HCT116 (cell line): ENCODE measurements at regions not wholly inside any gene's neighbourhood (a gene's known extent, or its start where the extent isn't known, plus 50 kb on each side); places are given as distances from the start of the nearest gene placed in this dataset.

ENCODE experiments used
- ATAC-seq: fragments of 200-7000 bp; cut with Tn5 transposase; 2 replicates; pipeline ENCODE4 v1.9.1; 2020; ENCODE audit warnings: mild to moderate bottlenecking, moderate library complexity
- BruUV-seq: library from RNA; stranded (reverse); fragments of 400-500 nt; replicated peaks from 2 replicates; lab custom pipeline; 2021; lab: Mats Ljungman, UMichigan
- CTCF ChIA-PET: fragments of 300-600 bp; sonication (Branson Sonifier 250); formaldehyde crosslinking; loops from one replicate; lab custom pipeline; 2021; ENCODE audit warnings: antibody characterized with exemption; lab: Charles Lee
- POLR2A ChIA-PET: fragments of 300-600, 350-600 bp; sonication (Branson Sonifier 250); formaldehyde crosslinking; loops from one replicate; lab custom pipeline; 2021; ENCODE audit warnings: antibody characterized with exemption; lab: Charles Lee
- RAD21 ChIA-PET, 2 experiments: fragments of 300-600 bp; sonication (Branson Sonifier 250); formaldehyde crosslinking; loops; one replicate each; lab custom pipeline; 2023; ENCODE audit warnings: low total read pairs in 2 of 2; ENCODE audit not compliant: uncharacterized antibody in 2 of 2, unreplicated experiment in 2 of 2, low non-redundant PET in 1 of 2; lab: Charles Lee
- DNase-seq: peaks from one replicate; pipeline ENCODE4 v3.0.0-alpha.2; 2010; ENCODE audit warnings: low read depth, low spot score
- H2AFZ ChIP-seq: fragments of 200-600 bp; shearing (Covaris generic), sonication (generic); 2 replicates; pipeline ENCODE4 v1.6.1; 2017; ENCODE audit warnings: low read depth, mixed run types, mixed read lengths, antibody characterized with exemption, low read length; ENCODE audit not compliant: poor library complexity, severe bottlenecking
- H3K27ac ChIP-seq: 2 replicates; pipeline ENCODE4 v1.5.1; 2012; ENCODE audit warnings: low read depth, low read length
- H3K27me3 ChIP-seq: fragments of 200-600 bp; sonication (generic); 2 replicates; pipeline ENCODE4 v1.6.1; 2016; ENCODE audit warnings: mixed run types, low read length, mixed read lengths; ENCODE audit not compliant: insufficient read depth
- H3K36me3 ChIP-seq, 2 experiments: fragments of 200-500 bp in 1 of 2; fragments of 200-600 bp in 1 of 2; sonication (Bioruptor generic) in 1 of 2; sonication (generic) in 1 of 2; 2 replicates each; pipeline versions ENCODE4 v1.5.1 to v1.6.1; 2014 to 2016; ENCODE audit warnings: low read length in 2 of 2, inconsistent platforms in 1 of 2, mixed read lengths in 1 of 2, mixed run types in 1 of 2; ENCODE audit not compliant: insufficient read depth in 2 of 2, control insufficient read depth in 1 of 2
- H3K4me1 ChIP-seq, 2 experiments: fragments of 200-600 bp in 1 of 2; sonication (generic) in 1 of 2; 2 replicates each; pipeline versions ENCODE4 v1.5.1 to v1.6.1; 2012 to 2017; ENCODE audit warnings: low read length in 2 of 2, inconsistent platforms in 1 of 2, mild to moderate bottlenecking in 1 of 2, mixed read lengths in 1 of 2, mixed run types in 1 of 2, moderate library complexity in 1 of 2; ENCODE audit not compliant: insufficient read depth in 2 of 2, control insufficient read depth in 1 of 2
- H3K4me2 ChIP-seq: fragments of 200-600 bp; sonication (generic); 2 replicates; pipeline ENCODE4 v1.6.1; 2017; ENCODE audit warnings: mixed run types, low read length, mixed read lengths
- H3K4me3 ChIP-seq, 2 experiments: fragments of 200-600 bp in 1 of 2; sonication (generic) in 1 of 2; replicated peaks in 1 of 2; 2 replicates each; pipeline ENCODE4 v1.5.1; 2011 to 2016; ENCODE audit warnings: low read length in 2 of 2, control low read depth in 1 of 2, low read depth in 1 of 2, mild to moderate bottlenecking in 1 of 2, mixed read lengths in 1 of 2, mixed run types in 1 of 2
- H3K79me2 ChIP-seq: fragments of 200-600 bp; sonication (generic); 2 replicates; pipeline ENCODE4 v1.6.1; 2017; ENCODE audit warnings: mild to moderate bottlenecking, mixed run types, low read length, moderate library complexity, mixed read lengths; ENCODE audit not compliant: insufficient read depth
- H3K9ac ChIP-seq: fragments of 200-600 bp; sonication (generic); 2 replicates; pipeline ENCODE4 v1.6.1; 2016; ENCODE audit warnings: low read length, mixed read lengths
- H3K9me2 ChIP-seq: fragments of 200-600 bp; sonication (generic), shearing (Covaris generic); 2 replicates; pipeline ENCODE4 v1.6.1; 2017; ENCODE audit warnings: mixed run types, mild to moderate bottlenecking, moderate library complexity; ENCODE audit not compliant: insufficient read depth
- H3K9me3 ChIP-seq, 2 experiments: fragments of 200-500 bp in 1 of 2; fragments of 200-600 bp in 1 of 2; sonication (Bioruptor generic) in 1 of 2; sonication (generic) in 1 of 2; 2 replicates each; pipeline ENCODE4 v1.6.1; 2014 to 2017; ENCODE audit warnings: low read length in 2 of 2, mixed read lengths in 2 of 2, inconsistent platforms in 1 of 2, low read depth in 1 of 2, mild to moderate bottlenecking in 1 of 2, mixed run types in 1 of 2, moderate library complexity in 1 of 2; ENCODE audit not compliant: control insufficient read depth in 1 of 2, insufficient read depth in 1 of 2
- H4K20me1 ChIP-seq: fragments of 200-600 bp; sonication (generic), shearing (Covaris generic); 2 replicates; pipeline ENCODE4 v1.6.1; 2017; ENCODE audit warnings: mixed run types, mild to moderate bottlenecking, moderate library complexity; ENCODE audit not compliant: insufficient read depth
- CBX3 ChIP-seq: IDR thresholded peaks from 2 replicates; pipeline ENCODE4 v1.6.1; 2012; ENCODE audit warnings: low read depth
- EGR1 ChIP-seq: IDR thresholded peaks from 2 replicates; pipeline ENCODE4 v1.6.1; 2012; ENCODE audit warnings: low read depth
- ELF1 ChIP-seq: IDR thresholded peaks from 2 replicates; pipeline ENCODE4 v1.6.1; 2012; ENCODE audit warnings: low read depth, borderline replicate concordance
- EZH2 ChIP-seq: fragments of 200-600 bp; sonication (generic); IDR thresholded peaks from 2 replicates; pipeline ENCODE4 v1.6.1; 2017; ENCODE audit warnings: antibody characterized with exemption, mixed run types
- FOSL1 ChIP-seq: IDR thresholded peaks from 2 replicates; pipeline ENCODE4 v1.6.1; 2012; ENCODE audit warnings: low read depth
- MAX ChIP-seq: IDR thresholded peaks from 2 replicates; pipeline ENCODE4 v1.6.1; 2012
- RAD21 ChIP-seq: IDR thresholded peaks from 2 replicates; pipeline ENCODE4 v1.6.1; 2012; ENCODE audit warnings: low read depth, mild to moderate bottlenecking
- REST ChIP-seq: IDR thresholded peaks from 2 replicates; pipeline ENCODE4 v1.6.1; 2012; ENCODE audit warnings: low read depth
- SP1 ChIP-seq: IDR thresholded peaks from 2 replicates; pipeline ENCODE4 v1.6.1; 2012; ENCODE audit warnings: low read depth
- SRF ChIP-seq: IDR thresholded peaks from 2 replicates; pipeline ENCODE4 v1.6.1; 2012; ENCODE audit warnings: low read depth
- ZFX ChIP-seq: fragments of 450-650 bp; IDR thresholded peaks from 2 replicates; pipeline ENCODE4 v1.6.1; 2017
- ZNF274 ChIP-seq: fragments of 200-500 bp; sonication (Bioruptor generic); IDR thresholded peaks from 2 replicates; pipeline ENCODE4 v1.6.1; 2014; ENCODE audit warnings: mild to moderate bottlenecking, low read depth, low read length, inconsistent platforms
- intact Hi-C: fragments of 100-400 bp; cut with micrococcal nuclease; formaldehyde crosslinking; loops from 2 replicates; pipeline ENCODE4 v1.10.0; 2022

GRCh38 chr6:40077315-40077714 lies 143.1 kb upstream of the MOCS1 start:
- Histone ChIP-seq H3K79me2 (no peaks in the 10 kb centered on the region), H3K9me3 (no peaks in the 10 kb centered on the region), H3K27me3 (peaks cover 10% of the 10 kb centered on the region; the same call in 1 of the 2 replicates), H3K9ac (no peak overlapping the region), H2AFZ (no peak overlapping the region), H3K4me2 (no peak overlapping the region), H3K36me3 (no peaks in the 10 kb centered on the region), H3K9me2 (no peaks in the 10 kb centered on the region), H3K4me3 (no peak overlapping the region), H3K4me1 (no peaks in the 10 kb centered on the region), H3K27ac (no peak overlapping the region), H4K20me1 (no peaks in the 10 kb centered on the region)
- ATAC-seq (no peak), DNase-seq (no peak)
- ChIA-PET CTCF (no interaction called here), RAD21 (no interaction called here), POLR2A (no interaction called here)
- BruUV-seq: no TSS peak
- intact Hi-C loops: no loop called here
- TF ChIP-seq FOSL1: no peak
- no peak for TF ChIP-seq CBX3
- TF ChIP-seq ELF1: no peak
- no peak for TF ChIP-seq ZFX
- no peak for TF ChIP-seq ZNF274
- TF ChIP-seq SRF: no peak
- TF ChIP-seq SP1: no peak
- TF ChIP-seq RAD21: no peak
- no peak for TF ChIP-seq EGR1
- TF ChIP-seq MAX: no peak
- no peak for TF ChIP-seq EZH2
- no peak for TF ChIP-seq REST
